HepG2 (cell line): ENCODE measurements at regions not wholly inside any gene's neighbourhood (a gene's known extent, or its start where the extent isn't known, plus 50 kb on each side); places are given as distances from the start of the nearest gene placed in this dataset.

Experiments
- ATAC-seq: fragments of 200-7000 bp; cut with Tn5 transposase; 3 replicates; pipeline ENCODE4 v1.9.1; 2020; ENCODE audit warnings: mild to moderate bottlenecking, moderate library complexity
- BruUV-seq: library from RNA; stranded (reverse); fragments of 400-500 nt; replicated peaks from 2 replicates; lab custom pipeline; 2021; lab: Mats Ljungman, UMichigan
- CTCF ChIA-PET: fragments of 300-600 bp; formaldehyde crosslinking; extraction: SDS; loops from one replicate; lab custom pipeline; 2021; ENCODE audit warnings: low total read pairs, inconsistent platforms, low intra/inter-chr PET ratio; lab: Yijun Ruan, JAX
- POLR2A ChIA-PET: fragments of 350-600 bp; sonication (Branson Sonifier 250); formaldehyde crosslinking; loops from one replicate; lab custom pipeline; 2020; ENCODE audit warnings: antibody characterized with exemption, inconsistent platforms; lab: Yijun Ruan, JAX
- DNase-seq: peaks from one replicate; pipeline ENCODE4 v3.0.0-alpha.2; 2015; ENCODE audit warnings: low spot score
- FAIRE-seq: peaks from 3 replicates; lab custom pipeline; 2011; peaks lifted over from hg19 to GRCh38; lab: Jason Lieb, UNC
- H2AFZ ChIP-seq: one replicate; pipeline ENCODE4 v1.6.1; 2011; ENCODE audit warnings: low read length, inconsistent platforms
- H3K27ac ChIP-seq: fragments of 300-600 bp; 3 replicates; pipeline ENCODE4 v1.8.0; 2011; ENCODE audit warnings: mixed run types, mild to moderate bottlenecking, mixed read lengths, low read length, inconsistent platforms; ENCODE audit not compliant: insufficient read depth; ENCODE audit errors: extremely low read length
- H3K27me3 ChIP-seq, 2 experiments: fragments of 200-600 bp in 1 of 2; 2 replicates in 1 of 2; 3 replicates in 1 of 2; pipeline versions ENCODE4 v1.6.0 to v1.8.0; 2011; ENCODE audit warnings: low read length in 2 of 2, mild to moderate bottlenecking in 2 of 2, moderate library complexity in 2 of 2, inconsistent platforms in 1 of 2; ENCODE audit not compliant: insufficient read depth in 2 of 2, control insufficient read depth in 1 of 2
- H3K36me3 ChIP-seq, 2 experiments: fragments of 200-600 bp in 1 of 2; replicated peaks in 1 of 2; 2 replicates in 1 of 2; 3 replicates in 1 of 2; pipeline versions ENCODE4 v1.5.1 to v1.8.0; 2011; ENCODE audit warnings: low read length in 2 of 2, inconsistent platforms in 1 of 2; ENCODE audit not compliant: insufficient read depth in 2 of 2, control insufficient read depth in 1 of 2
- H3K4me1 ChIP-seq: 2 replicates; pipeline ENCODE4 v1.5.1; 2012; ENCODE audit warnings: low read length, inconsistent platforms; ENCODE audit not compliant: insufficient read depth
- H3K4me2 ChIP-seq: 2 replicates; pipeline ENCODE4 v1.6.0; 2011; ENCODE audit warnings: low read depth, low read length, inconsistent platforms
- H3K4me3 ChIP-seq, 3 experiments: fragments of 200-600 bp in 1 of 3; sonication (generic), shearing (Covaris generic) in 1 of 3; replicated peaks in 1 of 3; 2 replicates each; pipeline ENCODE4 v1.5.1; 2011 to 2016; ENCODE audit warnings: low read length in 3 of 3, inconsistent platforms in 2 of 3, low read depth in 2 of 3, mild to moderate bottlenecking in 2 of 3, control low read depth in 1 of 3, mixed read lengths in 1 of 3; ENCODE audit not compliant: insufficient read depth in 1 of 3
- H3K79me2 ChIP-seq: one replicate; pipeline ENCODE4 v1.6.1; 2011; ENCODE audit warnings: low read length, inconsistent platforms; ENCODE audit not compliant: insufficient read depth
- H3K9ac ChIP-seq: 2 replicates; pipeline ENCODE4 v1.6.0; 2011; ENCODE audit warnings: mild to moderate bottlenecking, low read depth, low read length, inconsistent platforms; ENCODE audit not compliant: insufficient read depth
- H3K9me3 ChIP-seq: 2 replicates; pipeline ENCODE4 v1.5.1; 2012; ENCODE audit warnings: mild to moderate bottlenecking, low read length
- H4K20me1 ChIP-seq: 2 replicates; pipeline ENCODE4 v1.6.0; 2011; ENCODE audit warnings: inconsistent platforms, mild to moderate bottlenecking, low read length, moderate library complexity; ENCODE audit not compliant: insufficient read depth
- IKZF4 ChIP-seq: sonication (generic); formaldehyde crosslinking; IDR thresholded peaks from 2 replicates; pipeline ENCODE4 v1.5.1; 2020; ENCODE audit warnings: borderline replicate concordance, mild to moderate bottlenecking, low read depth, missing genetic modification reagents; ENCODE audit errors: not compliant biosample characterization
- ZBTB40 ChIP-seq, 2 experiments: fragments of 450-650 bp in 1 of 2; sonication (generic) in 1 of 2; formaldehyde crosslinking in 1 of 2; IDR thresholded peaks; 2 replicates each; pipeline versions ENCODE4 v1.6.1 to v1.8.0; 2016 to 2022; ENCODE audit warnings: antibody characterized with exemption in 1 of 2, mild to moderate bottlenecking in 1 of 2, missing genetic modification reagents in 1 of 2
- ZNF616 ChIP-seq: sonication (generic); formaldehyde crosslinking; IDR thresholded peaks from 2 replicates; pipeline ENCODE4 v1.5.0; 2020; ENCODE audit warnings: low read depth, mild to moderate bottlenecking, missing genetic modification reagents
- WGBS: methylation state at CpG from one replicate; pipeline ENCODE4 v1.1.6; 2017; ENCODE audit warnings: low lambda C conversion rate; 5-methylcytosine and 5-hydroxymethylcytosine counted together
- in situ Hi-C: cut with HindIII; loops from 2 replicates; pipeline ENCODE4 v1.10.0; 2017; ENCODE audit warnings: low pct_unique_long_range_greater_than_20kb; ENCODE audit not compliant: extremely low pct_ligation_motif_present
- intact Hi-C: fragments of 100-400 bp; cut with micrococcal nuclease; formaldehyde crosslinking; loops from one replicate; pipeline ENCODE4 v1.10.0; 2022; ENCODE audit not compliant: unreplicated experiment

DNA sequence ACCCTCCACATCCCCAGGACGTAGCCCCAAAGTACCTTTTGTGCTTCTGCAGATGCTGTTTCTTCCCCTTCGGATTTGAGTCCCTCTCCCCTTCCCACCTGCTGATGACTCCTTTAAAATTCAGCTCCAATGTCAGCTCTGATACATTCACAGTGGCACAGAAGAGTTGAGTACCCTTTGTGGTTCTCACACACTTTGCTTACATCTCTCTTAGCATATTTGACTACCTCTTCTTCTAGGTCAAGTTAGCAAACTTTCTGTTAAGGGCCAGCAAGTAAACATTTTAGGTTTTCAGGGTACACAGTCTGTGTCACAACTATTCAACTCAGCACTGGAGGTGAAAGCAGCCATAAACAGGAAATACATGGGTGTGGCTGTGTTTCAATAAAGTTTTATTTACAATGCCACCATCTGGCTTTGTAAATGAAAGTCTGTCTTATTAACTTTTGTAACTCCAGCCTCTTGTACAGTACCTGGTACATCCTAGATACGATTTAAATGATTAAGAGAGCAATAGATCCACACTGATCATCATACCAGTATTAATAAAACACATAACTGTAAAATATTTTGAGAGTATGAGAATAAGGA is 161.7 kb downstream of the SOX9 start:
- H2AFZ ChIP-seq, result no peak overlapping the region
- DNase-seq, result no peak
- no peaks in the 10 kb centered on the region for H3K36me3 ChIP-seq
- WGBS, result 26% methylated on average over 3 of the region's 3 CpGs
- no peak overlapping the region for H3K9ac ChIP-seq
- FAIRE-seq, result no peak
- no peaks in the 10 kb centered on the region for H4K20me1 ChIP-seq
- in situ Hi-C loops (no loop called here), intact Hi-C loops (no loop called here)
- peaks cover 17% of the 10 kb centered on the region for H3K4me1 ChIP-seq
- H3K9me3 ChIP-seq, result no peaks in the 10 kb centered on the region
- CTCF ChIA-PET, result no interaction called here
- POLR2A ChIA-PET, result no interaction called here
- H3K4me2 ChIP-seq, result no peak overlapping the region
- H3K27ac ChIP-seq, result no peak overlapping the region
- no peak for ATAC-seq
- TF ChIP-seq IKZF4 (CRISPR knock-in tag) (no peak), ZNF616 (CRISPR knock-in tag) (no peak), ZBTB40 (IDR thresholded peaks at IDR 0.05) (peak; percentile 33; the same call in 1 of the 2 replicates), ZBTB40 (CRISPR knock-in tag; IDR thresholded peaks at IDR 0.05) (peak; percentile 61; the same call in 1 of the 2 replicates)
- no peaks in the 10 kb centered on the region; a peak in 2 of 5 replicates for H3K27me3 ChIP-seq
- no peaks in the 10 kb centered on the region for H3K79me2 ChIP-seq
- no peak overlapping the region for H3K4me3 ChIP-seq
- no TSS peak for BruUV-seq
